HG03378 (cell line): ENCODE measurements at regions not wholly inside any gene's neighbourhood (a gene's known extent, or its start where the extent isn't known, plus 50 kb on each side); places are given as distances from the start of the nearest gene placed in this dataset.

Experiments used
- ATAC-seq: cut with Tn5 transposase; IDR thresholded peaks from one replicate; pipeline ENCODE4 v1.9.1; 2021; ENCODE audit warnings: mild to moderate bottlenecking, moderate library complexity; ENCODE audit not compliant: unreplicated experiment

DNA sequence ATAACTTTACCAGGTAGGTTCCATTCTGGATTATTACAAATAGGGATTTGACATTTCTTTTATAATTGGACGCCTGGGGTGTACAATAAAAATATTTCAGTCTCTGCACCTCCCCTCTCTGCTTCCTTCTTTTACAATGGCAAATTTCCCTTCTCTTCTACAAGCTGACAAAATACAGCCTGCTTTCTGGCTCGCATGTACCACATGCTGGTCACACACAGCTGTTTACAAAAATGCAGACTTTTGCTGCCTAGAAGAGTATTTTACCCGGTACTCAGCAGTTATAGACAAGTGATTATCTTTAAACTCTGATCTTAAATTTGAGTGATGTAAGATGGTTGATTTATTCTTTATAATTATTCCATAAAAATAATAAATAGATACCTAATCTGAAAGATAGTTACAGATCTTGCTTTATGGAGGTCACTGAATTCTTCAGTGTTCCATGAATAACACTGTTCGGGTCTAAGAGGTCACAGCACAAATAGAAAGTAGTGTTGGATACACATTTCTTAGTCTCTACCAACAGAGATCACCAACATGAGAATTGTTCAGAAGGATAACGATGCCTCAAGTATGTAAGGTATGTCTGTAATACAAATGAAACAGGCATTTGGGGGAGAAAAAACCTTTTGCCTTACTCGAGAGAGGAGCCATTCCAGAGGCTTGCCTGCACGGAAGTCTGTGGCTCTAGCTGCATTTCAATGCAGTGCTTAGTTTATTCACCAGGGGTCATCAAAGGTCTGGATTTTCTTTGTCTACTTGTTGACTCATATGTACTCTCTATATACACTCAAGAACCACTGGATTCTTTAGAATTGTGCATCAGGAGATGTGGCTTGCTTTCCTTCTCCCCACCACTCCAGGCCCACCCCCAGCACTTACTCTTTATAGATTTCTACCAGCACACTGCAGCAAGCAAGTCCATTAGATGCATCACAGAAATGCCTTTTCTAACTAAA, 206.6 kb upstream of the RFX3 start:
- ATAC-seq, result peak; percentile 88

DNA sequence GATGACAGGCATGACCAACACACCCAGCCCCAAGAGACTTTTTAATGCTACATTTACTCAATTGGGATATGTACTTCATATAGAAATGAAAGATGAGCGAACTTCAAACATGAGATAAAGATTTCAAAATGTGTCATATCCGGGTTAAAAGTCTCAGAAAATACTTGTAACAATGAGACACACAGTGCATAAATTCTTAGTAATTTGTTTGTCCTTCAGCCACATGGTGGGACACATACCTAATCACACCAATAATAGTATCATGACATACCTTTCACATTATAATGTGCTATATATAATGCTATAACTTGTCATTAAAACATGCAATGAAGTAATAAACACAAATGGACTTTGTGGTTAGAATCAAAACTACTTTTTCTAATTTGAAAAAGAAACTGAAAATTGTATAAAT, 204.7 kb upstream of the RFX3 start:
- peak; percentile 49 for ATAC-seq

DNA sequence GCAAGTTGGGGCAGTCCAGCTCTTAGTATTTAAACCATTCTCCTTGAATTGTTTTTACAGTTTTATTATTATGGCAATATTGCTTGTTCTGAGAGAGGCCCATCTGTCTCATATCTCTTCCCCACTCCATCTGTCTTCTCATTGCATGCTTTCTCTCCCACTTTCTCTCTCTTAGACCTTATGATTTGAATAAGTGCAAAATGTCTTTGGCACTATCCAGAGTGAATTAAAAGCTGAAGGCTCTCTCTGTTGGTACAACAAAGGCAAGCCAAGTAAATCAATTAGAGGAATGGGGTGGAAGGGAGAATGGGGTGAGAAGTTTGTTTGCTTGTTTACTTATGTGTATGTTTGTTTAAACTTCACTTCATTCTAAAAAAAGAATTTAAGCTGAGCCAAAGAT, 195.3 kb upstream of the RFX3 start:
- ATAC-seq, result no peak

DNA sequence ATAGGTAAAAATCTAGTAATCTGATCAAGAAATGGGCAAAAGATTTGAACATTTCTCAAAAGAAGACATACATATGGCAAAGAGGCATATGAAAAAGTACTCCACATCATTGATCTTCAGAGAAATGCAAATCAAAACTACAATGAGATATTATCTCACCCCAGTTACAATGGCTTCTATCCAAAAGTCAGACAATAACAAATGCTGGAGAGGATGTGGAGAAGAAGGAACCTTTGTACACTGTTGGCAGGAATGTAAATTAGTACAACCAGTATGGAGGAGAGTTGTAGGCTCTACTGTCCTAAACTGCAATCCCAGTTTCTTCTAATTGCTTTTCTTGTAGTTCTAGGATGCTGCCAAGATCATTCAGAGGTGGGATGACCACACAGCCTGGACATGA, 193.5 kb upstream of the RFX3 start:
- no peak for ATAC-seq

DNA sequence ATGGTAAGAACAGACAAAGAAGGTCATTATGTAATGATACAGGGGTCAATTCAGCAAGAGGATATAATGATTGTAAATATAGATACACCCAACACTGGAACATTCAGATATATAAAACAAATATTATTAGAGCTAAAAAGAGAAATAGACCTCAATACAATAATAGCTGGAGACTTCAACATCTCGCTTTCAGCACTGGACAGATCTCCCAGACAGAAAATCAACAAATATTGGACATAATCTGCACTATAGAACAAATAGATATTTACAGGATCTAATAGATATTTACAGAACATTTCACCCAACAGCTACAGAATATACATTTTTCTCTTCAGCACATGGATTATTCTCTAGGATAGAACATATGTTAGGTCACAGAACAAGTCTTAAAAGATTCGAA, 190.6 kb upstream of the RFX3 start:
- no peak for ATAC-seq

DNA sequence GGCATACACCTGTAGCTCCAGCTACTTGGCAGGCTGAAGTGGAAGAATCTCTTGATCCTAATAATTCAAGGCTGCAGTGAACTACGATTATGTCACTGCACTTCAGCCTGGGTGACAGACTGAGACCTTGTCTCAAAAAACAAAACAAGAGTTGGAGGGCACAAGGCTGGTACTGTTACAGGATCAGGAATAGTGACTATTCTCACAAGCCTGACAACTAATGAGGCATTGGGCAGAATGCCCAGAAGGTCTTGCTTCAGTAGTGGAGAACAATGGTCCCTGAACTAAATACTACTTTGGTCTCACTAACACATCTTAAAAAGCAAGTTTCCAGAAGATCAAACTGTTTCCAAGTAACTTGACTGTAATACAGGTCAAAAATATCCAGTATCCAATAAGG, 182.9 kb upstream of the RFX3 start:
- no peak for ATAC-seq

DNA sequence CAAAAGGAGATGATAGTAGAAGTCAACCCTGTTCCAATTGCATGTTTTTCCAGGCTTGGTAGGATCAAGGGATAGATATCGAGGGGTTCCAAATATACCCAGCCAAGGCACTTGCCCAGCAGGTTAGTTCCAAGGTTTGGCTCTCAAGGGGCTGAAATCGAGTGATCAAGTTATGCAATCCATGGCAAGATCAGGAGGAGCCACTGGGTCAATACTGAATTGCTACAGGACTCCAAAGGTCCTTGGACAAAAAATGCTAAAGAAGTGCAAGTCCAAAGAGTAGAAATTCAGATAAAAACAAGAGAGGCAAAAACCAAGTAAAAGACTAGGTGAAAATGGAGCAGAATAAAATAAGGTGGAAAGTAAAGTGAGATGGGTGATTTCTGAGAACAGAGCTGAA, 179.1 kb upstream of the RFX3 start:
- ATAC-seq, result no peak

DNA sequence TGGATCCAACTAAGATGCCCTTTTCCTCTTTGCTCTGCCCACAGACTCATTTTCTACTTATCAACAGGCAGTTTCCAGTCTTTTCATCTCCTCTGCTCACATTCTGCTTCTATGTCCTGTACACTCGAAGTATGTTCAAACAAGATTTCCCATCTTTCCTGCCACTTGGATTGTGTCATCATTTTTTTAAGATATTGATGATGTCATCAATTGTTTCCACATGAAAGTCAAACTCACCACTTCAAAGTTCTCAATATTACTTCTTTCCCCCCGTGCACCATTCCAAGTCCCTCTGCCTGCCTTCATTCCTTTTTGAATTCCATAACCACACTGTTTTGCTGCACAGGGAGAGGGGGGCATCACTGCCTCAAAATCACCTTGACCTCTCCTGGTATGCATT, 175.0 kb upstream of the RFX3 start:
- no peak for ATAC-seq

DNA sequence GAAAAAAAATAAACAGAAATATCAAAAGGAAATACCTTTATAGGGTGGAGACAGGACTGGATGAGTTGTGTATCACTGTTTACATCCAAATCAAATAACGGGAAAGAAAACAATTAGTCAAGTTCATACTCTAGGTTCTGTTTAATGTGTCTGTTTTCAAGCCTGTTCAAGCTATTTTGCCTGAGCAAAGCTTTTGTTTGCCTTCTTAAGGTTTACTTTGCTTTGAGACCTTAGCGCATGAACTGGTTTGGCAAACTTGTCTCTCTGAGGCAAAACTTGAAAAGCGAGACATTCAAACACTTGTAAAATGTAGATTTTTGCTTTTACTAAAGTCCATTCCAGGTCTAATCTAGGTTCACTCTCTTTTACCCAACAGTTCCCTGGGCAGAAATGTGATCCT, 174.1 kb upstream of the RFX3 start:
- no peak for ATAC-seq

DNA sequence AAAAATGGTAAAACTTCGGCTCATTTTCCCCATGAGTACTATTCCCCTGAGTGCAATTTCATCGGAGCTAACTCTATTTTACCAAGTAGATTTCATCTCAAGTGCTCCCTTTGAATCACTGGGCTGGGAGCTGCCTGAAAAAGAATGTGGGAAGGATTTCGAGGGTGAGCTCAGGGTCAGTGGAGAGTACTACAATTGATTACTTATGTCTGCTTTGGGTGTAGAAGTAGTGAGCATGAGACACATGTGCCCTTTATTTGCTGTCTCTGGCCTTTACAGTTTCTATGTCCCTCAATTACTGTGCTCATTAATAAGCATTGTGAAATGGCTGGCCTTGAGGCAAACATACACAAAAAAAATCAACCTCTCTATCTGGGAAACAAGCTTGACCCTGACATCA, 172.7 kb upstream of the RFX3 start:
- no peak for ATAC-seq

DNA sequence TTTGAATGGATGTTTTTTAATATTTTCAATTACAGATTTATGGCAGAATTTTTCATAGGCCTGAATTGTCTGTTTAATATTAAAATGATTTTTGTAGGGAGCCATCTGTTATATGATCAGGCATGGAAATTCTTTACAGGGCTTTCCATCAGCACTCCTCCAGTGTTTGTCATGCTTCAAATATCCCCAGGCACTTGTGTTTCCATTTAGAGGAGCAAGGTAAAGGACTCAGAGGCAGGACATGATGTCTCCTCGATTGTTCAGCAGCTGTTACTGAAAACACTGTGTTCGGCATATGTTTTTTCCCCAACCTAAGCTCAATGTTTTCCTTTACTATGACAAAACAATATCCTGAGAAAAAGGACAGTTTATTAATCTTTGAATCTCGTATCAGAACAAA, 172.3 kb upstream of the RFX3 start:
- ATAC-seq, result no peak

DNA sequence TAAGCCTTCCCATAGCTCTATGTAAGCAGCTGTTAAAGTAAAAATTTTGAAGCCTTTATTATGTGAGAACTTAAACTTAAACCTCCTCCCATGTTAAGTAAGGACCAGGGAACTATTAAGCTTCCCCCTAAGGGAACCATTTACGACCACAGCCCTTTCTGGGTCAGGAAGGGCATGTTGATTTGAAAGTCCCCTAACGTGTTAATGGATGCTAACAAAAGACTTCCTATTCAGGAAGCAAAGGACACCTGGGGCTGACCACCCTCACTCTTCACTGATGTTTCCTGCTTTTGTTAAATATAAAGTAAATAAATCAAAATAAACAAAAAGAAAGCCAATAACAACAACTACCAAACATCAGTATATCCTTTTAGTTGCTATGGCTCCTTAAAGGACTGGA, 170.6 kb upstream of the RFX3 start:
- no peak for ATAC-seq

DNA sequence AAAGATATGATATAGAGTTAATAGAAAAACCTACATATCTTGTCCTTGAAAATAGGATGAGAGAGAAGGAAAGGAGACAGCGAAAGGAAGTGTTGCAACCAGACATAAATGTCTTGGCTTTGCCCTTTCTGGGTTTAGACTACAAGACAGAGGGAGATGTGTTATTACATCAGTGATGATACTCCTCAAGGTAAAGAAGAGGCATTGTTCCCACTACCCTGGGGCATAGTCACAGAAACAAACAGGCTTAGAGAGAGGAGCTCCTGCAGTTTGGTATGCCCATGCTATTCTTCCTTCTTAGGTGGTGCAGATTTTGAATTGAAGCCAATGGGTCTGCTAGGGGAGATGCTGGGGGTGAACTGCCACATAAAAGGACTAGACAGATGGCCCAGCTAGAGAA, 166.8 kb upstream of the RFX3 start:
- ATAC-seq, result no peak

DNA sequence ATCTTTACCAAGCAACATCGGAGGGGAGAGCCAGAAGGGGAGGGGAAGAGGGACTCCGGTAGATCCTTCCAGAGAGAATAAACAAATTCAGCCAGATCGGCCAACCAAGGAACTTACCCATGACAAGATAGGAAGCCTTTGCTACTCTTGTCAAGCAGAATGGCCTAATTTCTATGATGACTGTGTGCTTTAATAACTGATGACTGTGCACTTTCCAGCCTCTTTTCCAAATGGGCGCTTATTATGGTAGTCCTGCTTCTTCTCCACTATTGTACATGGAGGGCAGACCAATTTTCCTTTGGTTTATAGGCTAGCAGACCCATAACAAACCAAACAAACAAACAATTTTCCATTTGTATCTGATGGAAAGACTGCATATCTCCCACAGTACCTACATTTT, 163.8 kb upstream of the RFX3 start:
- no peak for ATAC-seq

DNA sequence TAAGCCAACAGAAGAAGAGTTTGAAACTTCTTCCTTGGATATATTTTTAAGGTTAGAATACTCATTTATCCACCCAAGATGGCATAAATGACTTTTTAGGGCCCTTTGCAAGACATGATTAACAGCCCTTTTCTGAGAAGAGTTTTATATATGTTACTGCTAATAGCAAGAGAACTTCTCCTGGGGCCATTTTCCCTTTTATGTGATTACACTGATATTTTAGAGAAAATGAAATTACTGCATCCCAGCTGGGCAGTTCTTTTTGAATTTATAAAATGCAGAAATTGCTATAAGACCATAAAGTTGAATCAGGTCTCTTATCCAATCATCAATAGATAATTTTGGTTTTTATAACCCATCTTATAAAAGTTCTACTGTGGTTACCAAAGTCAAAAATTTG, 161.3 kb upstream of the RFX3 start:
- ATAC-seq, result no peak

DNA sequence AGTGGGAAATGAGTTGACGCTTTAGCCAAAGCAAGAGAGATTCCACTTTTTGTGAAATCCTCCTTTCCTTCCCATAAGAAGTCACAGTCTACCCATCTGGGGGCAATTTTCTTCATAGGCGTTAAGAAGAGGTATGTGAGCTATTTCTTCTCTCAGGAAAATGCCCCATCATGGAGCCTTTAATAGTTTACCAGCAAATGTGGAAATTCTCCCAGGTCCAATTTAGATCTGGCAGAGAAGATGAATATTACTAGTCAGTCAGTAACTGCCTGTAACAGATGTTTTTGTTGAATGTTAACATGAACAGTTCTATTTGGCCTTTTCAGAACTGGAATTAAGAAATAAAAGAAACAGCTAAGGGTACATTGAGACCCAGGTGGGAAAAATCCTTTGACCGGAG, 156.4 kb upstream of the RFX3 start:
- no peak for ATAC-seq

DNA sequence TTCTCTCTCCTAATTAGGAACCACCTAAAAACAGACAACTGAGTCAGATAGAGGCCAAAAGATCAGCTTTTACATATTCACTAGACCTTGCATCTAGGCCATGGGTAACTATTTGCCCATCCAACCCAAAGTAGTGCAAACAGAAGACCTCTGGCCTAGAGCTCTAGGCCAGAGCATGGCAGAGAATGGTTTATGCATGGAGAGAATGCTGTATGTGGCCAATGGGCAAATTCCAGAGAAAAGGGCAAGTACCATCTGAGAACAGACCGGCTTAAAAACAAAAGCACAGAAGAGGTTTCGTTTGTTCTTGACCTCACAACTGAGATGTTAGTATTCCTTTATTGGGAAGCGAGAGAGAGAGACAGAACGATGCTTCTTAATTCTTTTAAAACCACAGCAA, 151.7 kb upstream of the RFX3 start:
- no peak for ATAC-seq

DNA sequence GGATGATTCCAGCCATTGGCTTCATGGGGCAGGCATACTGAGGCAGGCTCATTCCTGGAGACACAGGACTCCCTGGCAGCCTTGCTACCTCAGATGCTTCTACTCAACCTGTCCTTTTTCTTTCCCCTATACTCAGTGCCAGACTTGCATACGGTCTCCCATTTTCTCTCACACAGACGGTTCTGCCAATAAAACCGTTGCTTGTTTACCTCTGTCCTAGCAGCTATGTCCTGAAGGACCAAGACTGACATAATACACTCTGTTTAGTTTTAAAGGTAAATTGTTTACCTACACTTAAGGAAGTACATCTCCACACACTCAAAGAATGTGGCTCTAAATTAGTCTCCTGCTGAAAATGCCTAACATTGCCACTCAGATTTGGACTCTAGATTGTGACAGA, 151.0 kb upstream of the RFX3 start:
- no peak for ATAC-seq

DNA sequence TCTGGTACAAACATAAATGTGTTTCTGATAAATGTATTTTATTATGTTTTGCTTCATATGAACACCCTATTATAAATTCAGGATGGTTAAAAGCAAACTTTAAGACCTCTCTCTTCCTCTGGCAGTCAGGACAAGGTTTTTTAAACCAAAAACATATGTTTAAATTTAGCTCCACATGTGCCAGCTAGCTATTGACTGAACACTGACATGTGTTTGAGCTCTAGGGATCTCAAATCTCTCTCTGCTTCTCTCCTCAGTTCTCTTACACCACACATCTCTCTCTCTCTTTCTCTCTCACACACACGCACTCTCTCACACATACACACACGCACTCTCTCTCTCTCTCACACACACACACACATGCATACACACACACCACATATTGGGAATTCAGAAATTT, 150.1 kb upstream of the RFX3 start:
- no peak for ATAC-seq

DNA sequence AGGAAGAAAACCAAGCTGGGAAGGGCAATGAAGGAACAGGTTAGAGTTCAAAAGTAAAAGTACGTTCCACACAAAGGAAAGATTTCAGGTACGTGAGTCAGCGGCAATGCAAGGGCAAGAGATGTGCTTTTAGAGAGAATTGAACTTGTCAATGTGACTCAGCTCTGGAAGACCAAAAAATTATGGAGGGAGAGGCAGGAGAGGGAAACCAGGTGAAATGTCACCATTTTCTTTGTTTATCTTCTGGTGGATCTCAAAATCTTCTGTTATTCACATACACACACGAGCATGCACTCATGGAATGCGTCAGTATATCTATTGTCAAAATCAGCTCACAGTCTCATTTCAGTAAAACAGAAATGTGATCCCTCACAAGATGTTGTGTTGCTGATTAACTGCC, 148.8 kb upstream of the RFX3 start:
- no peak for ATAC-seq

DNA sequence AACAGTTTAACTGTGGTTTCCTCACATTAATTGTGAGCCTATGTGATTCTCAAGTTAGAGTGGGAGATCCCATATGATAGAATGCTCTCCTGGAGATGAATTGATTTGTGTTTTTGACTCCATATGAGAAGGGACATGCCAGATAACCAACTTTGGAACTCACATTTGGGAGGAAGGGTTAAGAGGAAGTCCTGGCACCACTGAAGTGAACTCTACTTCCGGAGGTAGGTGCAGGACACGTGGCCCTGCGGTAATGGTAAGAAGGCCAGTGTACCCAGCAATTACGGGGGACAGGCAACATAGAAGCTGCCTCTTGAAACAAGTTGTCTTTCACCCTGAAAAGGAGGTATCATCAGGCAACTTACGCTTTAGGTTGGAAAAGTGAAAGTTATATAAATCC, 146.6 kb upstream of the RFX3 start:
- no peak for ATAC-seq

DNA sequence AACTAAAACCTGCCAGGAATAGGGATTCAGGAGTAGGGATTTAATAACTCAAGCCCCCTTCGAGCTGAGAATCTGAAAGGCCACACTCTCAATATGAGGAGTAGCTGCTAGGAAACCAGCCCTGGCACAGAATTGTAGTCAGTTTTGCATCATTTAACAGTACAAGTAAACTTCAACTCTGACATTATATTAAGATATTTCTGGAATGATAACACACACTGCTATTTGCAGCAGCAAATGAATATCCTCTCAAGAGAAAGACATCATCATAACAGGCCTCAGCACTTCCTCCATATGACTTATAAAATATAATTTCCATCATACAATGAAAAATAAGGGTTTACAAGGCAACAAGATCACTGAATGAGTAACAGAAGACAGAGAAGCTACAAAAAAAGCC, 138.2 kb upstream of the RFX3 start:
- no peak for ATAC-seq

DNA sequence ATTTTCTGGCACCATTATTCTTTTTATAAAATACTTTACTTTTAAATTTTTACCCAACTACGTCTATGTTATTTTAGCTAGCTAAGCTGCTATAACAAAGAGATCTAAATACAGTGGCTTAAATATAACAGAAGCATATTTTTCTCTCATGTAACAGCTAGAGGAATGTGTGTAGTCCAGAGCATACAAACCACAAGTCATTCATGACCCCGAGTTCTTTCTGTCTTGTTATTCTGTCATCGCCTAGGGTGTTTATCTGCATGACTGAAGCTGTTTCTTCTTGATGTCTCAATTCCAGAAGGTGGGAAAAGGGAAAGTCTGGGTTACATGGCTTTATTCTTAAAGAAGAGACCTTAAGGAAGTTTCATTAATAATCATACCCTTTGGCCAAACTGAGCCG, 136.9 kb upstream of the RFX3 start:
- no peak for ATAC-seq
